ENCODE measurements at regions not wholly inside any gene's neighbourhood (a gene's known extent, or its start where the extent isn't known, plus 50 kb on each side); places are given as distances from the start of the nearest gene placed in this dataset.
"Not testable (repeated sequence)": the region's sequence is repeated elsewhere in the genome, so short reads cannot be mapped to it uniquely, and the experiment has no call there.

GRCh38 chr2:182655750-182656149 is 60.3 kb upstream of the DNAJC10 start:
- intact Hi-C loops (cut with DNase I), result no loop called here

GRCh38 chr2:182664212-182664611 is 51.8 kb upstream of the DNAJC10 start:
- 74% methylated on average over 1 of the region's 1 CpG for WGBS
- no peak for TF ChIP-seq POLR2AphosphoS5 (IDR thresholded peaks at IDR 0.05)
- no peak for TF ChIP-seq CTCF (IDR thresholded peaks at IDR 0.05)
- TF ChIP-seq POLR2A (IDR thresholded peaks at IDR 0.05), result no peak
- intact Hi-C loops (cut with DNase I), result no loop called here
- Histone ChIP-seq H3K4me3 (no peak overlapping the region), H3K4me1 (replicated peaks) (no peaks in the 10 kb centered on the region), H3K36me3 (no peaks in the 10 kb centered on the region), H3K27me3 (replicated peaks; ENCODE audit: insufficient read depth) (no peaks in the 10 kb centered on the region), H3K9me3 (no peaks in the 10 kb centered on the region), H3K27ac (no peak overlapping the region)
- no peak for DNase-seq (ENCODE audit: low spot score)

More at GRCh38 chr2:182655750-182656149, 60.3 kb upstream of the DNAJC10 start:
- H3K27ac ChIP-seq, result no peak overlapping the region
- no peaks in the 10 kb centered on the region for H3K36me3 ChIP-seq
- no peak overlapping the region for H3K4me3 ChIP-seq
- no peak for DNase-seq (ENCODE audit: low spot score)
- TF ChIP-seq CTCF (IDR thresholded peaks at IDR 0.05) (no peak), POLR2AphosphoS5 (IDR thresholded peaks at IDR 0.05) (no peak), POLR2A (IDR thresholded peaks at IDR 0.05) (no peak)
- 44% methylated on average over 1 of the region's 1 CpG for WGBS
- no peaks in the 10 kb centered on the region for H3K4me1 ChIP-seq (replicated peaks)
- H3K27me3 ChIP-seq (replicated peaks; ENCODE audit: insufficient read depth), result no peaks in the 10 kb centered on the region
- H3K9me3 ChIP-seq, result no peaks in the 10 kb centered on the region

- not testable (repeated sequence) for DNase-seq (ENCODE audit: low spot score); H3K27ac ChIP-seq
- WGBS, result 59% methylated on average over 3 of the region's 3 CpGs
Observed at GRCh38 chr2:182665500-182665899, 50.6 kb upstream of the DNAJC10 start.

More at GRCh38 chr2:182665500-182665899, 50.6 kb upstream of the DNAJC10 start:
- H3K27me3 ChIP-seq (replicated peaks; ENCODE audit: insufficient read depth); intact Hi-C loops (cut with DNase I); H3K4me3 ChIP-seq; H3K9me3 ChIP-seq; H3K36me3 ChIP-seq; H3K4me1 ChIP-seq (replicated peaks): not testable (repeated sequence)
